GM19455 (cell line): ENCODE measurements at regions not wholly inside any gene's neighbourhood (a gene's known extent, or its start where the extent isn't known, plus 50 kb on each side); places are given as distances from the start of the nearest gene placed in this dataset.
"Not testable (repeated sequence)": the region's sequence is repeated elsewhere in the genome, so short reads cannot be mapped to it uniquely, and the experiment has no call there.

Experiments used
- ATAC-seq: cut with Tn5 transposase; IDR thresholded peaks from one replicate; pipeline ENCODE4 v1.9.1; 2021; ENCODE audit not compliant: unreplicated experiment

GRCh38 chrX:68953331-68953730 lies 124.5 kb downstream of the EFNB1 start:
- no peak for ATAC-seq

DNA sequence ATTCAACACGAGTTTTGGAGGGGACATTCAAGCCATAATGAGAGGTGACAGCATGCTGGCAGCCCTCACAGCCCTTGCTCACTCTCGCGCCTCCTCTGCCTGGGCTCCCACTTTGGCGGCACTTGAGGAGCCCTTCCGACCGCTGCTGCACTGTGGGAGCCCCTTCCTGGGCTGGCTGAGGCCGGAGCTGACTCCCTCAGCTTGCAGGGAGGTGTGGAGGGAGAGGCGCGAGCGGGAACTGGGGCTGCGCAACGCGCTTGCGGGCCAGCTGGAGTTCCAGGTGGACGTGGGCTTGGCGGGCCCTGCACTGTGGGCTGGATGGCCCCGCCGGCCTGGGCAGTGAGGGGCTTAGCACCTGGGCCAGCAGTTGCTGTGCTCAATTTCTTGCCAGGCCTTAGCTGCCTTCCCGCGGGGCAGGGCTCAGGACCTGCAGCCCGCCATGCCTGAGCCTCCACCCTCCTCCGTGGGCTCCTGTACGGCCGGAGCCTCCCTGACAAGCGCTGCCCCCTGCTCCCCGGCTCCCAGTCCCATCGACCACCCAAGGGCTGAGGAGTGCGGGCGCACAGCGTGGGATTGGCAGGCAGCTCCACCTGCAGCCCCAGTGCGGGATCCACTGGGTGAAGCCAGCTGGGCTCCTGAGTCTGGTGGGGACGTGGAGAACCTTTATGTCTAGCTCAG lies 123.3 kb downstream of the EFNB1 start:
- not testable (repeated sequence) for ATAC-seq

- no peak for ATAC-seq
Observed at GRCh38 chrX:68950937-68951336, 122.1 kb downstream of the EFNB1 start.

DNA sequence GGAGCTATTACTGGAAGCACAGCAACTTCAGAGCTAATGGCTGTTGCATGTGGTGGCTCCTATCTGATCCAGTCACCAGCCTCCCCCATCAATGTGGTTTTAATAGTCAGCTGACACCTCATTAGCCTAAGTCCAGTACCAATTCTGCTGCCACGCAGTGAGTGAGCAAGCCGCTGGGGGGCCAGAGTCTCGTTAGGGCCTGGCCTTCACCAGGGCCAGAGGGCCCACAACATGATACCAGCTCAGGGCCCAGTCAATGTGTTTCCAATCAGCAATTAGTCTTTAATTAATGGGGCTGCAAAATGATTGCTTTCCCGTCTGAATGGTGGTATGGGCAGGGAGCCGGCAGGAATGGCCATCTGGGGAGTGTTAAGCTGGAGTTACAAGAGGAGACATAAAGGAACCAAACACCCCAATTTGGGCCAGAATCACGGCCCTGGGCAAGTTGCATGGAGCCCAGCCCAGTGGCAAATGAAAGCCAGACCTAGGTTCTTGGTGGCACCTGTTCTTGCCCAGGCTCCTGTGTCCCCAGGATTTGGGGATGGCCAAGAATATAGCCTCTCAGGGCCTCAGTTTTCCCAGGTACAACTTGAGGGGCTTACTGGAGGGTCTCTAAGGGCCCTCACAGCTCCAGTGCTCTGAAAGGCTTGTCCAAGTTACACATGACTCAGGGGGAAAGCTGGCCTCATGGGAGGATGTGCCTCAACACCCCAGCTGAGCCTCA lies 119.2 kb downstream of the EFNB1 start:
- no peak for ATAC-seq

DNA sequence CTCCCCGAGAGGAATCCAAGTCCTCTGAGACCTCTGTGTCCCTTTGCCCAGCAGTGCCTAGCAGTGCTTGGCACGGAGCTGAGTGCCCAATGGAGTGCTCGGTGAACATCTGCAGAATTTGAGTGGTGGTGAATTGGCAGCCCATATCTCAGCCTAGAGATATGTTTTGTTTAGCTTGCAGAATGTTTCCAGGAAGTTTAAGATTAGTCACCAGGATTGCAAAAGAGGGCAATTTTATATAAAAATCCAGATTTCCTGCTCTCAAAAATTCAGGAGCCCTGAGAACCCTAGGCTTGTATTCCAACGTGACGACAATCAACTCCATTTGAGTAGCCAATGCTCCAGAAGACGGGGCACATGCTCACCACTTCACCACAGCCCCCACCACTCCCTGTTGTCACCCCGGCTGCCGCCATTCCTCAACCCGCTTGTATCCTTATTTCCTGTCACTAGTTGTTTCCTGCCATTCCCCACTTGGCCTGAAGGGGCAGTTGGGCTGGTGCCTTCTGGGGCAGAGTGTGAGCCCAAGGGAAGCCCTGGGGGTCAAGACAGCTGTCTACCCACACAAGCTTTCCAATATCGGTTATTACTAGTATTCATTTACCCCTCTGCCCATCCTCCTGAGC lies 116.9 kb downstream of the EFNB1 start:
- no peak for ATAC-seq

DNA sequence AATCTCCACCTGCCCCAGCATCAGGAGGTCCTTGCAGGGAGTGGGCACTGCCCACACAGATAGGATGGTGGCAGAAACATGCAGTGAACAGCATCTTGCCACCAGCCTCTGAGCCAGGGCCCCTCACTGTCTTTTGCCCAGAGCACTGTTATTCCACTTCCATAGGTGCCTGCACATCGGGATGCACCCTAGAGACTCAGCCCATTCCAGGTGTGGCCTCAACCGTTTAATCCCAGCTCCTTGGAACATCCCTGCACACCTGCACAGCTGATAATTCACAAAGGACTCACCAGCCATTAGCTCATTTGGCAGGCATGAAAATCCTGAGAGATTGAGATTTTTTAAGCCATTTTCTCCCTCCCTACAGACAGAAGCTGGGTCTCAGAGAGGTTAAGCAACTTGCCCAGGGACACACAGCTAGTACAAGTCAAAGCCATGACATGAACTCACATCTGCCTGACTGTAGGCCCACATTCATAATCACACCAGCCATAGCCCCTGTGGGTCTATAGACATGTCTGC lies 116.3 kb downstream of the EFNB1 start:
- ATAC-seq, result no peak

- no peak for ATAC-seq
Observed at GRCh38 chrX:68944211-68944610, 115.4 kb downstream of the EFNB1 start.

DNA sequence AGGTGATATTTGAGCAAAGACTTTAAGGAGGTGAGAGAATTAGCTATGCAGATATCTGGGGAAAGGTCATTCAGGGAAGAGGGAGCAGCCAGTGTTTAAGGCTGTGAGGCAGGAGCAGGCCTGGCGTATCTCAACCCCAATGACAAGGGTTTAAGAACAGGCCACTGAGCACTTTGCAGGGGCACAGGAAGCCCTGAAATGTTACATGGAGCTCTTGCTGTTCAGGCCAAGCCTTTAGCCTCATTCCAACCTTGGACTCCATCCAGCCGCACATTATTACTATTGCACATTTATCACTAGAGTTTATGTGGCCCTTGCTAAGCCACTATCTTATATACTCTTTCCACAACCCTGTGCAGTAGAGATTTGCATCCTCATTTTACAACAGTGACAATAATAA lies 114.0 kb downstream of the EFNB1 start:
- no peak for ATAC-seq

DNA sequence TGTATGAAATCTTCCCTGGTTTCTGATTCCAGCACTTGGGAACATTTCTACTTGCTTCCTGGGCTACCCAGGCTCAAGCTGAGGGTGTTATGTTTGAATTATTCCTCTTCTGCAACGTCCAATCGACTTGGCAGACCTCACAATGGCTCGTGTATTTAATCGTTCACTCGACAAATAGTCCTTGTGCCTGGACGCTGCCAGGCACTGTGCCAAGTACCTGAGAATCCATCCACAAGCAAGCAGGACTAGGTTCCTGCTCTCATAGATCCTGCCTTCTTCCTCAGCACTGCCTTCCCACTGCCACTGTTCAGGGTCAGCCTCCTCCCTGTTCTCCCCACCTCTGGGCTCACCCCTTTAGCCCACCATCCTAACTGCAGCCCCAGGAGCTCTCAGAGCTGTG lies 113.3 kb downstream of the EFNB1 start:
- no peak for ATAC-seq

GRCh38 chrX:68941385-68941952 lies 112.6 kb downstream of the EFNB1 start:
- ATAC-seq, result no peak

DNA sequence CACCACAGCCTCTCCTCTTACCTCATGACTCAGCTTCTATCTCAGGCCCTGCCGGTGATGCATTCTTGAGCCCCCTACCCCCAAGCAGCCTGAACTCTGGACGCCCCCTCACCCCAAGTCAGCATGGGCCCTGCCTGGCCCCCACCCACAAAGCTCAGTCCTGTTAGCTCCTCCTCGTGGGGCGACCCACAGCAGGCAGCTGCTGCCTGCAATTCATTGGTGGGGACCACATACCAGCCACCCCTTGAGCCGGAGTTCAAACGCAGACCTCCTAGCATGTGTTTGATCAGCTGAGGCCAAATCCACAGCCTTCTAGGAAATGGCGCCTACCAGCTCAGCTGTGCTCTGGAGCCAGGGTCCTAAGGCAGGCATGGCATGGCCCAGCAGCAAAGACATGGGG lies 111.8 kb downstream of the EFNB1 start:
- no peak for ATAC-seq

- no peak for ATAC-seq
Observed at GRCh38 chrX:68939868-68940267, 111.0 kb downstream of the EFNB1 start.

- ATAC-seq, result no peak
Observed at GRCh38 chrX:68938244-68939004, 109.6 kb downstream of the EFNB1 start.

DNA sequence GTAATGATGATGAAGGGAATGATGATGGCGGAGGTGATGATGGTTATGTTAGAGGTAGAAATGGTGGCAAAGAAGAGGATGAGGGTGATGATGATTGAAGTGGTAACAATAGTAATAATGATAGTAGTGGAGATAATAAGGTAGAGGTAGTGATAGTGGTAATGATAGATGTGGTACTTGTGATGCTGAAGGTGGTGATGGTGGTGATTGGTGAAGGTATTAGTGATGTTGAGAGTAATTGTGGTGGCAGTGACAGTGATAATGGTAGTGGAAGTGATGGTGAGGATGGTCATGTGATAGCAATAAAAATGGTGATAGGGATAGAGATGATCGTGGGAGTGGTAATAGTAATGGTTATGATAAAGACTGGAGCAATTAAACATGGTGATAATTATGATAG lies 108.8 kb downstream of the EFNB1 start:
- ATAC-seq, result no peak

DNA sequence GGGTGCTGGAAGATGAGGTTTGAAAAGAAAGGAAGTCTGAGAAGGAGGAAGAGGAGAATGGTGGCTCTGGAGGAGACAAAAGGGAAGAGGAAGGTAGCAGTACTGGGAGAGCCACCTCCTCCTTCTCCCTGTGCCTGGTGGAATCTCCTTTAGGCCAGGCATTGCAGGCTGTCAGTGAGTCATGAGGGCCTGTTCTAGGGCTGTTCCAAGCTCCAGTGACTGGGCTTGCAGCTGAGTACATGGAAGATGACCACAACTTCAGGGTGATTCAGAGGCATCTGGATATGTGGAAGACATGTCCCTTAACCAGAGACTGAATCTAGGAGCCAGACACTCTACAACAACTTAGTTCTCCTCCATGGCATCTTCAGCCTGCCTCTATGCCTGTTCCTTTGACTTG lies 107.8 kb downstream of the EFNB1 start:
- no peak for ATAC-seq

DNA sequence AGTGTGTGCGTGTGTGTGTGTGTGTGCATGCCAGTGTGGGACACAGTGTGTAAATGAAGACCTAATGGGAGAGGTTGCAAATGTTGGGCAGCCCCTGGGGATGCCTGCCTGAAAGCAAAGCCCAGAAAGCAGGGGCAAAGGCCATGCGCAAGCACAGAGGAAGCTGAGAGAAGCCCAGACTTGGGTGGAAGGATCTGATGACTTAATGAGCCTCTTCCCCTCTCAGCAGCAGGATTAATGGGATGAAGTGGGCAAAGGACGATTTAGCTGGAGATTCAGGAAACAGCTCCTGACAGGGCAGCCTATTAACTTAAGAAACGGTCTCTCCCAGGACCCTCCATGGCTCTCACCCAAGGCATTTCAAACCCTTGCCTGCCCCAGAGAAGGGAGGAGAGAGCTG lies 107.3 kb downstream of the EFNB1 start:
- ATAC-seq, result no peak

DNA sequence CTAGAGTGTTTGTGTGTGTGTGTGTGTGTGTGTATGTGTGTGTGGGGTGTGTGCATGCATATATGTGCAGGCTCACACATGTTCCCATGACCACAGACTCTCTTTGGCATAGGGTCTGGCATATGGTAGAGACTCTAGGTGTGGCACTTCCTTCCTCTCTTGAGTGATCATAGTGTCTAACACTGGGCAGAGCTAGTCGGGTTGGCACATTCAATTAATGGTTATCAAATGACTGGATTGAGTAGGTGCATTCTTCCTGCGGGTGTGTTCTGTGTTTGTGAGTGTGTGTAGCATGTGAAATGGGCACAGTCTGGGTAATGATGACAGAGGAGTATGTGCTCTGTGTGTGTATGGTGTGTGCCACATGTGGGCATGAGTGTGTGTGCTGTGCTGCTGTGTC lies 106.5 kb downstream of the EFNB1 start:
- ATAC-seq, result no peak

DNA sequence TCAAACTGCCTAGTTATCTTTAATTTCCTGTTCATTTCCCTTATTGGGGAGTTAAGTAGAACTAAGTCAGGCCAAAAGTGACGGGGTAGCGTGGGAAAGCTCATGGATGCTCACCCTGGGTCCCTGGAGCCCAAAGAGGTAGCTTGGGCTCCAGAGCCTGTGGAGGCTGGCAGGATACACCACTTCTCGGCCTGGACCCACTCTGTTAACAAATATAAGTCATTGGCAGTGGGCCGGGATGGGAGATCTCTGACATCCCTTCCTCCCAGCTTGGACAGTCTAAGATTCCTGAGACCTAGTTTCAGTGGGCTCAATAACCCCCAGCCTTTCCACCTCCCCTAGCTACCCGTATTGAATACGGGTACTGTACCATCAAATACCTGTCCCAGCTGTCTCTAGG lies 106.1 kb downstream of the EFNB1 start:
- ATAC-seq, result no peak

DNA sequence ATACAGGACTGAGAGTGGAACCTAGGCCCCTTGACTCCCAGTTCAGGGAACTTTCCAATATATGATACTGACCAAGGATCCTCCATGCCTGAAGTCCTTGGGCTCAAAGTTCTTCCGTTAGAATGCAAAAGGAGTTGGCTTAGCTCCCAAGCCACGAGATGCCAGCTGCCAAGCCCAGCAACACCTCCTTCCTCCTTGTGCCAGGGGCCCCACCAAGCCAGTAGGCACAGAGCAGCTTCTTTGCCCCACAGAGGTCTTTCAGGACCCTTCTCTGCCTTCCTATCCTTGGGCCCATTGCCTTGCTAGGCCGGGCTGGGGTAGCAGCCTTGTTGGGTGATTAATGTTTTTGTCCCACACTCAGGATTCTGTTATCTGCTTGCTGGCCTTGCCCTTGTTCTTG lies 105.6 kb downstream of the EFNB1 start:
- no peak for ATAC-seq

DNA sequence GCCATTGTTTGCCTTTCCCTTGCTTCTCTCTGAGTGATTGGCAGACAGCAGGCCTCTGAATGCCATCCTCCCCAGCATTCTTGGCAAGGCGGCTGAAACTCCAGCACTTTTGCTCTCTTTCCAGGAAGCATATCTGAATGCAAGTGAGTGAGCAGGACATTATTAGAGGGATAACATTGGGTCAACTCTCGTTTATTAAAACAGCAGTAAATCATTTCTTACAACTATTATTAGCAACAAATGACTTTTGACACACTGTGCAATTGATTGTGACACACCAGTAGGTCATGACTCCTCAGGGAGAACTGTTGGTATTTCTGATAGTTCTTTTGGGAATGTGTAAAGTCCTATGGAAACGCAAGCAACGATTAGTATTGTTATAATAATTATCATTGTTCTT lies 103.8 kb downstream of the EFNB1 start:
- ATAC-seq, result no peak

DNA sequence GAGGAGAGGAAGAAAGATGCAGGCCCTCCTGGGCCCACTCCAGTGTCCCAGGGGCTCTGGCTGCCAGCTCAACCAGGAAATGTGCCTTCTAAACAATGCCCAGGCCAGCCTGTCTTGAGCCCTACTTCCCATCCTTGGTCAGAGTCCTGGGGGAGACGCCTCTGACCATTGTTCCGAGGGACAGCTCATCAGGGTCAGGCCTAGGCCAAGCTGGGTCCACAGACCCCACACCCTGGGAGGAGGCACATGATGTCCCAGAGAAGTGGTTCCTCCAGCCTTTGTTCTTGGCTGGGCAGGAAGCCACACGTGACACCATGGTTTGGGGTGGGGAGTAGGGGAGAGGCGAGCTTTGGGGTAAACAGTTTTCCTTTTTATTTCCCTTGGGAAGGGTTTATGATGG lies 102.5 kb downstream of the EFNB1 start:
- ATAC-seq, result no peak
